NCI-H2107 treated with DMSO at 0.1 percent for 48 hours (cell line): ENCODE measurements at regions not wholly inside any gene's neighbourhood (a gene's known extent, or its start where the extent isn't known, plus 50 kb on each side); places are given as distances from the start of the nearest gene placed in this dataset.

Source experiments
- DNase-seq: peaks from one replicate; lab custom pipeline; 2025; ENCODE audit not compliant: unreplicated experiment; lab: John Stamatoyannopoulos, UW

- no peak for DNase-seq
These were observed 187.3 kb upstream of the JAG1 start for GRCh38 chr20:10861090-10861489.

DNA sequence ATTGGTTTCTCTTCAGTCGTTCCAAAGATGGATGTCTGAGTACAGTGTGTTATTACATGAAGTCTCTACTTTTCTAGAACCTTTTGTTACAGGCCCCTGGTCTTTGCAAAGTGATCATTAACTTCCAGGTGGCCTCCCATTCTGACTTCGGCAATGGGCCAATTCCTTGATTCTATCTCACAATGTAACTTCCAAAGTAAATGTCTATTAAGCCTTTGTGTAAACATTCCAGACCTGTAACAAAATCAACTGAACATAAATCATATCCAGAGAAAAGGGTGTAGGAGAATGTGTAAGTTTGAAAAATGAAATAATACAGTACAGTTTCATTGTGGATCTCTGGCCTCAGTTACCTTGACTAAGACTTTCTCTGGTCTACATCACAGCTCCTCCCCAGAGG, 187.8 kb upstream of the JAG1 start:
- no peak for DNase-seq

- DNase-seq = no peak
These were observed 189.7 kb upstream of the JAG1 start for GRCh38 chr20:10863337-10864060.

- no peak for DNase-seq
These were observed 190.4 kb upstream of the JAG1 start for GRCh38 chr20:10864076-10864672.

DNA sequence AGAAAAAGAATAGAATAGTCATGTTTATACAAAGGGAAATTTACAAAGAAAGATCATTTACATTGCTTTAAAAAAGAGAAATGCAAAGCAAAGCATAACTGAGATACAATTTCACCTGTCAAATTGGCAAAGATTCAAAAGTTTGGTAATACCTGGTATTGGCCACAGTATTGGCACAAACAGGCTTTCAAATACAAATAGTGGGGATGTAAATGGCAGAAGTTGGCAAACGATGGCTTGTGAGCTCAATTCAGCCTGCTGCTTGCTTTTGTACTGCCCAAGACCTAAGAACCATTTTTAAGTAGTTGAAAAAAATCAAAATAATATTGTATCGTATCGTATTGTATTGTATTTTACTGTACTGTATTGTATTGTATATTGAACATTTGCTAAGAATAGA, 194.5 kb upstream of the JAG1 start:
- DNase-seq = no peak

- no peak for DNase-seq
These were observed 199.2 kb upstream of the JAG1 start for GRCh38 chr20:10873026-10873425.

DNA sequence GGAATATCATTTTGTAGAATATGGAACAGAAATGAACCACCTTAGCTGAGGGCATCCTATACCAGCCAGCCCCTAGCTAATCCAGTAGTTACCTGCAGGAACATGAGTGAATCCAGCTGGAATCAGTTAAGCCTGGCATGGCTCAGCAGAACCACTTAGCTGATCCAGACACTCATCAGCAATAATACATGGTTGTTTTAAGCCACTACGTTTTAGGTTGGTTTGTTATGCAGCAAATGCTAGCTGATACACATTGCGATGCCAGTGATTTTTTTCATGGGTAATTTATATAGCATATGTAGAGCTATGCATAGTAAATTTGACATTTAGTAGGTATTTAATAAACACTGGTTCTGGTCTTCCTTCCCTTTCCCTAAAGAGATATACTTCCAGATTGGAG, 201.9 kb upstream of the JAG1 start:
- no peak for DNase-seq

DNA sequence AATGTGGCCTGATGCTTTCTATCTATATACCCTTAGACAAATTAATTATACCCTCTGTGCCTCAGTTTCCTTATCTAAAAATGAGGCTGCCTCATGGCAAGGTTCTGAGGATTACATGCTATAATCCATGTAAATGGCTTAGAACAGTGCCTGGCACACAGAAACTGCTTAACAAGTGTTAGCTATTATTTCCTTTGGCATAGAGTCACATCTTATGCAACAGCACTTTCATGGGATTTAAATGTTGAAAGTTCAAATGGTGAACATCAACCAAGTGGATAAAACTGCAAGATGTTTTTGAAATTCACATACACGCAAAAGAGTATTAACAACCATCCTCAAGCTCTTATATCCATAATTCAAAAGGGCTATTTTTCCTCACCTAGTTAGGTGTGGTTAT, 202.8 kb upstream of the JAG1 start:
- DNase-seq = no peak

DNA sequence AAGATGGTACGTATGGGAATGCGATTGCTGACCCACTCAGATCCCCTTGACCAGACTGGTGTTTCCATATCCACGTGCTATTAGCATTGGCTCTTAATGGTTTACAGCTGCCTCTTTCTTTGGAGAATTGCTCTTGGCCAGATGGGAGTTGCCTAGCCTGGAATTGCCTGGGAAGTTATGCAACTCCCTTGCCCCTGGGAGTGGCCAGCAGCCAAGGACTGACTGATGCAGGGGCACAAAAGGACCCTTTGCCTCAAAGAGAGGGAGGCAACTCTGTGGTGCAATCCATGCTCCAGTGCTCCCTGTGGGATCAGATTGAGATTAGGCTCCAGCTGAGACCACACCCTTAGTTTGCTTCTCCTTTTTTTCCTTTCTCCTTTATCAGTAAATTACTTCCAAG, 203.5 kb upstream of the JAG1 start:
- no peak for DNase-seq

- no peak for DNase-seq
These were observed 209.4 kb upstream of the JAG1 start for GRCh38 chr20:10883166-10883565.

DNA sequence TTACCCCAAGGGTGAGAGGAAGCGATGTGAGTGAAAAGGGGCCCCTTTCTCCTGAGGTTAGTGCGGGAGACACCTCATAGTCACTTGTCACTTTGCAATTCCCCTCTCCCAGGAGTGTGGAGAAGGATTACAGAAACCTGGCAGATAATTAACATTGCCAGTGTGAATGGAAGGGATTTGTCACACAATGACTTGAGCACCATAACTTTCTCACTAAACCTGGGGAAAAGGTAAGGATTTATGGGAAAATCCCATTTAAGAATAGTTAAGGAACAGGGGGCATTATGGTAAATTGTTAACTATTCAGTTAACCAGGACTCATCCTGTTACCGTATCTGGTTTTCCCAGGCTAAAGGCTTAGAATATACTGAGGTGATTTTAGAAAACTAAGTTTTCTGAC, 219.5 kb upstream of the JAG1 start:
- no peak for DNase-seq

DNA sequence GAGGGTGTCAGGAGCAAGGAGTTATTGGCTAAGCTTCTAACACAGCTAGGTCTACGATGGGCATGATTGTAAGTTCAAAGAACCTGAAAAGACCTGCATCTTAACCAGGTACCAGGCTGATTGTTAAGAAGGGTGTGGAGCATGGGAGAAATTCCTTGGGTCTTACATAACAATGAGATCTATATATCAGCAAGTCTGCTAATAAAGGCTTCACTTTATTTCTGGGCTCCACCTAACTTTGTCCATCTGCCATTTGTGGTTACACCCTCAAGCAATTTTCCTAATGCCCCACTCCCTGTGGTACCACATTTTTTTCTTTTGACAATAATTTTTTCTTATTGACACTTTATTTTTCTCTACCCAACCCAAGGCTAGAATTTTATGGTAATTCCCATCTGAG, 223.5 kb upstream of the JAG1 start:
- DNase-seq = no peak

- no peak for DNase-seq
These were observed 224.8 kb upstream of the JAG1 start for GRCh38 chr20:10898552-10898951.

DNA sequence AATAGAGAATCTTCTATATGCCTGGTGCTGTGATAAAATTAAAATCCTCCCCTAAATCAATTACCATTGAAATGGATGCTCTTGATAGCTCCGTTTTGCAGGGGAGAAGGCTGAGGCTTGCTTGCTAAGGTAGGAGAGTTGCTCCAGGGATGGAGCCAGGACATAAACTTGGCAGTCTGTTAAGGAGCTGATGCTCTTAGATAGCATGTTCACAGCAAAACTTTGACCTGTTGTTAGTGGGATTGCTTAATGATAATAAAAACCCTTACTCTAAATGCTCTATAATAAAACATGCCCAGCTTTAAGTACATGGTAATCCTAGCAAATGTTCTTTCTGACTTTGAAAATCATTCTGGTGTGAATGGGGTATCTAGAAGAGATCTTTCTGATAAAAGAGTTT, 228.4 kb upstream of the JAG1 start:
- DNase-seq = no peak

DNA sequence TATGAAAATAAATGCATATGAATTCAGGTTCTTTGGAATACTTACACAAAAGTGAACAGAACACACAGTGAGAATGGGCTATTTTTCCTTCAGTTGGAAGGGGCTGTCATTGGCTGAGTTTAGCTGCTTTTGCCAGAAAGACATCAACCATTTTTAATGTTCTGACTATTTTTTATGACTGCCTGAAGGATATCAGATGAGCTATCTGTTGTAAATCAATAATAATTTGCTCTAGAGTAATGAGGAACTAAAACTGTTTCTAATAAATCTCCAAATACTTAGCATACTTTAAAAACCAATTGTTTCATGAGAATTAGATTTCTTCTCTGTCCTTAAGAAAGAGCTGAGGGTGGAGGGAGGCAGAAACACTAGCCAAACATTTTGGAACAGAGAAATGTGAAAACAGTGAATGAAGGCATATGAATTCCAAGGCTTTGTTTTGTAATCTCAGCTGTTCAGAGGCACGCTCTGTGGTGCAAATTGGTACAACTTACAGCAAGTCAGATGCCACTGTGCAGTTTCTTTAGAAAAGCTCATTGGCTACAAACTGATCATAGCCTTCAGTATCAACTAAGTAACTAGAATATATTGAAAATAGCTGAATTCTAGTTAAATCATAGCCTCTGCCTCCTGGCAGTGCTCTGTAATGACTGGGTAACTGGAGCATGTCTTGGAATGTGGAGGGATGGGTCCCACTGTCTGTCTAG, 228.9 kb upstream of the JAG1 start:
- DNase-seq = no peak

GRCh38 chr20:10906834-10907233, 233.0 kb upstream of the JAG1 start:
- DNase-seq = no peak

DNA sequence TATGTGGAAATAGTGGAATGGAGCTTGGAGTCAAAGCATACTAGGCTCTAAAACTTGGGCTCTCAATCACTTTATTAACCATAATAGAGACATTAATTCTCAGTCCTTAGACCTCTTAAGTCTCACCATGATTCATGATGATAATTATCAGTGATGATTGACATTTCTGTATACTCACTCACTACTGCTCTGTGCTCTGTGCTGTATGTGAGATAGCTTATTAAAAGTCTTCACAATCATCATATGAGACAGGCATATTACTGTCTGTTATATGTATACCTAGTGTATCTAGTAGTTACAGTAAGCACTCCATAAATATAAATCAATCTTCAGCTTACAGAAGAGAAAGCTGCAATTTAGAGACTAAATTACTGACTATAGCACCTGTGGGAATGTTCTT, 236.0 kb upstream of the JAG1 start:
- DNase-seq = no peak

GRCh38 chr20:10910535-10911178, 236.9 kb upstream of the JAG1 start:
- no peak for DNase-seq

- DNase-seq = no peak
These were observed 237.5 kb upstream of the JAG1 start for GRCh38 chr20:10911298-10911697.

DNA sequence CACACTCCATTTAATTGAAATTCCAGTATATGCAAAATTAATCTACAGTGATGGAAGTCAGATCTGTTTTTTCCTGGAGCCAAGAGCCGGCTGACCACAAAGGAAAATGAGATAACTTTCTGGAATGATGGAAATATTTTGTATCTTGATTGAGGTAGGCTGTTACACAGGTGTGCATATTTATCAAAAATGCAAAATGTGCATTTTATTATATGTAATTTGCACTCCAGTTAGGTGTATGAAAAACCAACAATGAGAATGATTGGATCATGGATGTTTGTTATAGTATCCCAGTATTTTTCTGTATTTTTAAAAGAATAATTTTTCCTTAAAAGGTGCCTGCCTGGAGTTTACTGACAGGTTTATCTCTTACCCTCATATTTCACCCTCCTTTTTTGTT, 242.0 kb upstream of the JAG1 start:
- no peak for DNase-seq

GRCh38 chr20:10916312-10916711, 242.5 kb upstream of the JAG1 start:
- DNase-seq = no peak

- no peak for DNase-seq
These were observed 244.0 kb upstream of the JAG1 start for GRCh38 chr20:10917826-10918225.
